PC-9 (cell line): ENCODE measurements at regions not wholly inside any gene's neighbourhood (a gene's known extent, or its start where the extent isn't known, plus 50 kb on each side); places are given as distances from the start of the nearest gene placed in this dataset.

ENCODE experiments used
- BruUV-seq: library from RNA; stranded (reverse); fragments of 400-500 nt; replicated peaks from 2 replicates; lab custom pipeline; 2021; lab: Mats Ljungman, UMichigan
- CTCF ChIA-PET: fragments of 300-600 bp; sonication (Branson Sonifier 250); formaldehyde crosslinking; loops from one replicate; lab custom pipeline; 2022; ENCODE audit warnings: antibody characterized with exemption; lab: Charles Lee
- POLR2A ChIA-PET: fragments of 300-600 bp; sonication (Branson Sonifier 250); formaldehyde crosslinking; loops from one replicate; lab custom pipeline; 2022; ENCODE audit warnings: antibody characterized with exemption; ENCODE audit not compliant: unreplicated experiment; lab: Charles Lee
- DNase-seq, 2 experiments: peaks; one replicate each; pipeline versions ENCODE4 v3.0.0 to v3.0.0-alpha.2; 2015 to 2022; ENCODE audit warnings: mixed read lengths in 1 of 2
- H2AFZ ChIP-seq: fragments of 200-600 bp; sonication (generic); 2 replicates; pipeline ENCODE4 v1.8.1; 2017; ENCODE audit warnings: antibody characterized with exemption
- H3F3A ChIP-seq: fragments of 200-600 bp; sonication (generic); 2 replicates; pipeline ENCODE4 v1.8.1; 2017; ENCODE audit warnings: antibody characterized with exemption, mild to moderate bottlenecking, low read depth; ENCODE audit not compliant: insufficient read depth
- H3K27ac ChIP-seq: fragments of 200-600 bp; sonication (generic); 2 replicates; pipeline ENCODE4 v1.6.1; 2016; ENCODE audit warnings: mixed run types
- H3K27me3 ChIP-seq: fragments of 200-600 bp; sonication (generic); 2 replicates; pipeline ENCODE4 v1.6.1; 2016; ENCODE audit warnings: low read depth, mixed run types; ENCODE audit not compliant: insufficient read depth
- H3K36me3 ChIP-seq: fragments of 200-600 bp; sonication (generic); 2 replicates; pipeline ENCODE4 v1.6.1; 2016; ENCODE audit warnings: low read depth, mixed run types
- H3K4me1 ChIP-seq: fragments of 200-600 bp; sonication (generic); replicated peaks from 2 replicates; pipeline ENCODE4 v1.6.1; 2016; ENCODE audit warnings: mixed run types; ENCODE audit not compliant: insufficient read depth
- H3K4me2 ChIP-seq: fragments of 200-600 bp; sonication (generic); 2 replicates; pipeline ENCODE4 v1.6.1; 2017; ENCODE audit warnings: mixed run types
- H3K4me3 ChIP-seq: fragments of 200-600 bp; sonication (generic); 2 replicates; pipeline ENCODE4 v1.6.1; 2016; ENCODE audit warnings: mixed run types
- H3K79me2 ChIP-seq: fragments of 200-600 bp; sonication (generic); 2 replicates; pipeline ENCODE4 v1.6.1; 2017; ENCODE audit warnings: low read depth, mixed run types
- H3K9me2 ChIP-seq: fragments of 200-600 bp; sonication (generic); 2 replicates; pipeline ENCODE4 v1.8.1; 2017; ENCODE audit warnings: mild to moderate bottlenecking; ENCODE audit not compliant: insufficient read depth
- H3K9me3 ChIP-seq: fragments of 200-600 bp; sonication (generic); 2 replicates; pipeline ENCODE4 v1.8.1; 2016; ENCODE audit warnings: low read depth; ENCODE audit not compliant: insufficient read depth
- H4K20me1 ChIP-seq: fragments of 200-600 bp; sonication (generic); 2 replicates; pipeline ENCODE4 v1.8.1; 2017; ENCODE audit not compliant: insufficient read depth
- CTCF ChIP-seq: fragments of 200-600 bp; sonication (generic); conservative IDR thresholded peaks from 2 replicates; pipeline ENCODE4 v1.6.1; 2017; ENCODE audit warnings: mixed run types, antibody characterized with exemption, mild to moderate bottlenecking, moderate library complexity
- EZH2 ChIP-seq: fragments of 200-600 bp; sonication (generic); IDR thresholded peaks from 2 replicates; pipeline ENCODE4 v1.8.0; 2017; ENCODE audit warnings: antibody characterized with exemption, low read depth
- intact Hi-C: fragments of 100-400 bp; cut with micrococcal nuclease; formaldehyde crosslinking; loops from one replicate; pipeline ENCODE4 v1.10.0; 2022; ENCODE audit not compliant: unreplicated experiment

GRCh38 chr13:103143432-103143831 is 77.2 kb upstream of the SLC10A2 start:
- DNase-seq, result no peak
- no peaks in the 10 kb centered on the region for H3K36me3 ChIP-seq
- no peak overlapping the region for H2AFZ ChIP-seq
- intact Hi-C loops, result no loop called here
- no peak for TF ChIP-seq CTCF
- no peak for TF ChIP-seq EZH2
- H3K4me1 ChIP-seq, result no peaks in the 10 kb centered on the region
- H3K9me3 ChIP-seq, result no peaks in the 10 kb centered on the region
- H3F3A ChIP-seq, result no peaks in the 10 kb centered on the region
- H3K27ac ChIP-seq, result no peak overlapping the region
- ChIA-PET POLR2A (no interaction called here), CTCF (no interaction called here)
- H3K4me2 ChIP-seq, result no peak overlapping the region
- no peaks in the 10 kb centered on the region for H3K27me3 ChIP-seq
- no peaks in the 10 kb centered on the region for H3K79me2 ChIP-seq
- no TSS peak for BruUV-seq
- no peaks in the 10 kb centered on the region for H3K9me2 ChIP-seq
- H4K20me1 ChIP-seq, result no peaks in the 10 kb centered on the region
- no peak overlapping the region for H3K4me3 ChIP-seq

- Histone ChIP-seq H4K20me1 (no peaks in the 10 kb centered on the region), H3K9me2 (no peaks in the 10 kb centered on the region), H3K79me2 (no peaks in the 10 kb centered on the region), H3K27ac (no peak overlapping the region), H3K36me3 (no peaks in the 10 kb centered on the region), H2AFZ (no peak overlapping the region), H3K4me3 (no peak overlapping the region), H3K4me1 (no peaks in the 10 kb centered on the region), H3K9me3 (no peaks in the 10 kb centered on the region), H3F3A (no peaks in the 10 kb centered on the region), H3K27me3 (no peaks in the 10 kb centered on the region), H3K4me2 (no peak overlapping the region)
- TF ChIP-seq EZH2 (no peak), CTCF (no peak)
- POLR2A ChIA-PET, result no interaction called here
- DNase-seq, result no peak
- intact Hi-C loops, result no loop called here
- BruUV-seq, result no TSS peak
- CTCF ChIA-PET, result interaction anchor here (0.6 kb wide), 1 partner anchor 1723 kb away, joined by 4 read pairs; no protein-coding TSS in a partner anchor
Measured at GRCh38 chr13:103142151-103142550, 75.9 kb upstream of the SLC10A2 start.

- BruUV-seq, result no TSS peak
- H3K27me3 ChIP-seq, result no peaks in the 10 kb centered on the region
- DNase-seq, result peak in 1 of 2 experiments; percentile 5
- no peak overlapping the region for H3K4me3 ChIP-seq
- H4K20me1 ChIP-seq, result no peaks in the 10 kb centered on the region
- ChIA-PET POLR2A (no interaction called here), CTCF (no interaction called here)
- no peak overlapping the region for H3K27ac ChIP-seq
- H3K9me3 ChIP-seq, result no peaks in the 10 kb centered on the region
- H3K9me2 ChIP-seq, result no peaks in the 10 kb centered on the region
- no peaks in the 10 kb centered on the region for H3K4me1 ChIP-seq
- no peaks in the 10 kb centered on the region for H3K36me3 ChIP-seq
- intact Hi-C loops, result no loop called here
- TF ChIP-seq EZH2 (no peak), CTCF (peak; percentile 70)
- no peaks in the 10 kb centered on the region for H3K79me2 ChIP-seq
- H3K4me2 ChIP-seq, result no peak overlapping the region
- 0 out of 2 replicates have a peak overlapping the region, but pooled peaks have one; percentile 42 for H2AFZ ChIP-seq
- no peaks in the 10 kb centered on the region for H3F3A ChIP-seq
Measured at GRCh38 chr13:103140001-103140671, 73.9 kb upstream of the SLC10A2 start.
